CD4-positive, alpha-beta T cell treated with Interleukin-12 subunit alpha and Interleukin-12 subunit beta, for 1 hour (primary cell): ENCODE measurements at regions not wholly inside any gene's neighbourhood (a gene's known extent, or its start where the extent isn't known, plus 50 kb on each side); places are given as distances from the start of the nearest gene placed in this dataset.
A peak's percentile ranks its signal among the peaks of the same experiment; 100 is the strongest.
"Not testable (repeated sequence)": the region's sequence is repeated elsewhere in the genome, so short reads cannot be mapped to it uniquely, and the experiment has no call there.

Experiments used
- DNase-seq: peaks from one replicate; pipeline ENCODE4 v3.0.0-alpha.2; 2020

- no peak for DNase-seq
Measured at GRCh38 chr11:122604621-122605020, 50.9 kb upstream of the UBASH3B start.

- no peak for DNase-seq
Measured at GRCh38 chr11:122601141-122602125, 54.1 kb upstream of the UBASH3B start.

- no peak for DNase-seq
Measured at GRCh38 chr11:122600290-122600689, 55.2 kb upstream of the UBASH3B start.

GRCh38 chr11:122599434-122599833 lies 56.1 kb upstream of the UBASH3B start:
- no peak for DNase-seq

- DNase-seq: no peak
Measured at GRCh38 chr11:122598971-122599370, 56.6 kb upstream of the UBASH3B start.

DNA sequence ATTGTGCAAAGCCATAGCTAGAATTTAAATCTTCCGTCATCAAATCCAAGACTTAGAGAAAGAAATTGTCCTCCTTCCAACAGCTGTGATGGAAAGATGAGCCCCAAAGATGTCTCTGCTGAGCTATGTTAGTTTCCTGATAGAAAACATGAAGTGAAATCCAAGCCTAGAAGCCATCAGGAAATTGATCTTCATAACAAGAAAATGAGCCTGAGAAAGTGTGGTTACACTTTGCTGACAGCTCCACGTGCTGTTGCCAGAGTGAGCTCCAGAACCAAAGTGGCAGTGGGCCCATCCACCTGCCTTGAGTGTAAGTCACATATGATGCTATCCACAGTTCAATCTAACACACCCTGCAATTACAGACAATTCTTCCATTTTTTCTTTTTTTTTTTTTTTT lies 58.0 kb upstream of the UBASH3B start:
- DNase-seq: no peak

DNA sequence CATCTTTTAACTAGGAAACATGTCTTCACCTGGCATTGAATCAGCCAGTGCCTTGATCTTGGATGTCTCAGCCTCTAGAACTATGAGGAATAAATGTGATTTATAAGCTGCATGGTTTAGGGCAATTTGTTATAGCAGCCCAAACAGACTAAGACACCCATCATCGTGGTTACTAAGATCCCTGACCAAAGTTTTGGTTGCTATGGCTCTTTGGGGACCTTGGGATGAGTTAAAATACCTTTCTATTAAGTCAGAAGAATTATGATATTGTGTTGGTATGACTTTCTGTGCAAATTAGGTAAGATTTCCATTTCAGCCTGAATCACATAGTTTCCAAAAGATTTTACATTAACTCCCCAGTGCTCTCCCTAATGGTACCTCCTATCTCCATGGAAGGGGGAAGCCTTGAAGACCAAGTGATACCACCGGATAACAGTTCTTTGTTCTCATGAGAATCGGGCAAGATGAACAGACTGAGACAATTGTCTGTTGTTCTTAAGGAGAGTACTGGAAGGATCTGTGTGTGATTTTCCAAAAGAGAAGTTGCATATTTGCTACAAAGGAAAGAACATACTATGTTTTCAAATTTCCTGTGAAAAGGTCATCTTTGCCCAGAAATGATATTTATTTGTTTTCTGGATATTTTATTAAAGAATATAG lies 60.4 kb upstream of the UBASH3B start:
- no peak for DNase-seq

- no peak for DNase-seq
Measured at GRCh38 chr11:122593473-122594420, 61.8 kb upstream of the UBASH3B start.

GRCh38 chr11:122592641-122593040 lies 62.9 kb upstream of the UBASH3B start:
- no peak for DNase-seq

GRCh38 chr11:122584670-122585069 lies 70.9 kb upstream of the UBASH3B start:
- DNase-seq: no peak

DNA sequence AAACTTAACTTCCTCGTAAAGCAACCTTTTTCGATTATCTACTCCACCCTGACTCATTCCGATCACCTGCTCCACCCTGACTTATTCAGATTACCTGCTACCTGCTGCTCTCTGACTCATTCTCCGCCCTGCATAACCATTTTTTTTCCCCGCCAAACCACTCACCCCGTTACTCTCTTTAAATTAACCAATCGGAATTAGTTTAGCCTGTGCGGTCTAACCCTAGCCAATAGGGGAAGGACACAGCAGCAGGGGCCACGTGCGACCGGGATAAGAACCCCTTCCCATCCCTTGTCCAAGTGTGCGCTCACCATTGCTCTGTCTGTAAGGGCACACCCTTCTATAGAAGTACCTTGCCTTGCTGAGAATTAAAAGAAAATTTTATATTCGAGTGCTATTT lies 75.5 kb upstream of the UBASH3B start:
- not testable (repeated sequence) for DNase-seq

DNA sequence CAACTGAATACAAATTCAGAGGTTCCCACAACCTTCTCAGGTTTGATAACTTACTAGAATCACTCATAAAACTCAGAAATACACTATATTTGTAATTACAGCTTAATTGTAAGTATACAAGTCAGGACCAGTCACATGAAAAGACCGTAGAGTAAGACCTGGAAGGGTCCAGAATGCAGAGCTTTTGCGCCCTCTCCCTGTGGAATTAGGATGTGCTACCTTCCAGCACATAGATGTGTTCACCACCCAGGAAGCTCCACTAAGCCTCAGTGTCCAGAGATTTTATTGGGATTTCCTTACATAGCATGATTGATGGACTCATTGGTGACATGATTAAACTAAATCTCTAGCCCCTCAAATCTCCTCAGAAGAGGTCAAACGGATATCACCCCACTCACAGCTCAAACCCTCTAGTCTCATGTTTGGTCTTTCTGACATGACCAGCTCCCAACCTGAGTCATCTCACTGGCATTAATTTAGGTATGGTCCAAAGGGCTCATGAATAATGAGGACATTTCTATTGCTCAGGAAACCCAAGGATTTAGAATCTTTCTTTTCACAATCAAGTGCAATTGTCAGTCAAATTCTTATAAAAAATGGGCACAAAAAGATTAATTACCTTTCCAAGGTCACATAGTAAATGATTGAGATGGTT lies 77.2 kb upstream of the UBASH3B start:
- DNase-seq: no peak

DNA sequence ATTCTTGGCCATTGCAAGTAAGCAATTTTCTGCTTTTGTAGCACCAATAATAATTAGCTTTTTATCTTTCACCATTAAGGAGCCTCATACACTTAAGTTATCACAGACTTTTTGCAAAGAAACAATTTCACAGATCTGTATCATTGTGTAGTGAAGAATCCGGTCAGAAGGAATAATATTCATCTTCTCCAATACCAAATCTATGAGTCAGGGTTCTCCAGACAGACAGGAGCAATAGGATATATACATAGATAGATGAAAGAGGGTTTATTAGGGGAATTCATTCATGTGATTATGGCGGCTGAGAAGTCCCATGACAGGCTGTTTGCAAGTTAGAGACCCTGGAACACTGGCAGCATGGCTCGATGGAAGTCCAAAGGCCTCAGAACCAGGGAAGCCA lies 82.9 kb upstream of the UBASH3B start:
- no peak for DNase-seq

DNA sequence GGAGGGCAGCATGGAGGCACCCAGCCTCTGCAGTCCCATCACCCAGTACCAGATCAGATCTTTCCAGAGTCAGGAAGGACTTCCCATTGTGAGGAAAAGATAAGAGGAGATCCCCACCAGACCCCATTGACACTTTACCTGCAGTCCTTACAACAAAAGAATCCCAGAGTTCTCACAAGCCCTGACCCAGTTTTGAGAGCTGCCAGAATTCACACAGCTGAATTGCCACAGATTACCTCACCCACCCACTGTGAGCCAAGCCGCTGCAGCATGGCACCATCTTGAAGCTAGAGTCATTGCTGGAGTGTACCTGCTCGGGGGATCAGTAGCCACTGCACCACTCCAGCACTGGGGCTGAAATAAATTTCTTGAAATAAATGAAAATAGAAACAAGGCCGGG lies 91.8 kb upstream of the UBASH3B start:
- DNase-seq: no peak

DNA sequence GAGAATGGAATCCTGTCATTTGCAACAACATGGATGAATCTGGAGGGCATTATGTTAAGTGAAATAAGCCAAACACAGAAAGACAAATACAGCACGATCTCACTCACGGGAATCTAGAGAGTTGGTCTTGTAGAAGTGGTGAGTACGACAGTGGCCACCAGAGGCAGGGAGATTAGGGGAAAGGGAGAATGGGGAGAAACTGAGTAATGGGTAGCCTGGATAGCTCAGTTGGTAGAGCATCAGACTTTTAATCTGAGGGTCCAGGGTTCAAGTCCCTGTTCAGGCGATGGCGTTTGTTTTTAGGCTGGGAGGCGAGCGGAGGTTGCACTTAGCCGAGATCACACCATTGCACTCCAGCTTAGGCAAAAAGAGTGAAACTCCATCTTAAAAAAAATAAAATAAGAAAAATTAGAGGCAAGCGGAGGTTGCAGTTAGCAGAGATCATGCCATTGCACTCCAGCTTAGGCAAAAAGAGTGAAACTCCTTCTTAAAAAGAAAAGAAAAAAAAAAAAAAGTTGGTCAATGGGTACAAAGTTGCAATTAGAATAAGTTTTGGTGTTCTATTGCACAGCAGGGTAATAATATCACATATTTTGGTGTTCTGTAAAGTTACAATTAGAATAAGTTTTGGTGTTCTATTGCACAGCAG lies 95.7 kb upstream of the UBASH3B start:
- DNase-seq: no peak

DNA sequence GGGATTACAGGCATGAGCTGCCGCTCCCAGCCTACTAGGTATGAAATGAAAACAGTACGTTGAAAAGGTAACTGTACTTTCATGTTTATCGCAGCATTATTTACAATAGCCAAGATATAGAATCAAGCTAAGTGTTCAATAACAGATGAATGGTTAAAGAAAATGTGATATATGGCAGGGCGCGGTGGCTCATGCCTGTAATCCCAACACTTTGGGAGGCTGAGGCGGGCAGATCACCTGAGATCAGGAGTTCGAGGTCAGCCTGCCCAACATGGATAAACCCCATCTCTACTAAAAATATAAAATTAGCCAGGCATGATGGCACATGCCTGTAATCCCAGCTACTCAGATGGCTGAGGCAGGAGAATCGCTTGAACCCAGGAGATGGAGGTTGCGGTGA lies 96.3 kb upstream of the UBASH3B start:
- DNase-seq: not testable (repeated sequence)

DNA sequence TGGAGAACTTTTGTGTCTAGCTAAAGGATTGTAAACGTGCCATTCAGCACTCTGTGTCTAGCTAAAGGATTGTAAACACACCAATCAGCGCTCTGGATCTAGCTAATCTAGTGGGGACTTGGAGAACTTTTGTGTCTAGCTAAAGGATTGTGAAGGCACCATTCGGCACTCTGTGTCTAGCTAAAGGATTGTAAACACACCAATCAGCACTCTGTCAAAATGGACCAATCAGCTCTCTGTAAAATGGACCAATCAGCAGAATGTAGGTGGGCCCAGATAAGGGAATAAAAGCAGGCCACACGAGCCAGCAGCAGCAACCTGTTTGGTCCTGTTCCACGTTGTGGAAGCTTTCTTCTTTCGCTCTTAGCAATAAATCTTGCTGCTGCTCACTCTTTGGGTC lies 98.4 kb upstream of the UBASH3B start:
- not testable (repeated sequence) for DNase-seq

DNA sequence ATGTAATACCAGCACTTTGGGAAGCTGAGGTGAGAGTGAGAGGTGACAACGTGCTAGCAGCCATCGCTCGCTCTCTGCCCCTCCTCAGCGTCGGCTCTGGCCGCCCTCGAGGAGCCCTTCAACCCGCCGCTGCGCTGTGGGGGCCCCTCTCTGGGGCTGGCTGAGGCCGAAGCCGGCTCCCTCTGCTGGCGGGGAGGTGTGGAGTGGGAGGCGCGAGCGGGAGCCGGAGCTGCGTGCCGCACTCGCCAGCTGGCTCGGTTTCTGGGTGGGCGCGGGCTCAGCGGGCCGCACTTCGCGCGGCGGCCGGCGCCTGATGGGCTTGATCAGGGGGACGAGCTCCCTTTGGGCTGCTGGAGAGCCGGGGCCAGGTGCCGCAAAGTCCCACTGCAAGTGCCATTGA lies 98.9 kb upstream of the UBASH3B start:
- peak; percentile 18 for DNase-seq

DNA sequence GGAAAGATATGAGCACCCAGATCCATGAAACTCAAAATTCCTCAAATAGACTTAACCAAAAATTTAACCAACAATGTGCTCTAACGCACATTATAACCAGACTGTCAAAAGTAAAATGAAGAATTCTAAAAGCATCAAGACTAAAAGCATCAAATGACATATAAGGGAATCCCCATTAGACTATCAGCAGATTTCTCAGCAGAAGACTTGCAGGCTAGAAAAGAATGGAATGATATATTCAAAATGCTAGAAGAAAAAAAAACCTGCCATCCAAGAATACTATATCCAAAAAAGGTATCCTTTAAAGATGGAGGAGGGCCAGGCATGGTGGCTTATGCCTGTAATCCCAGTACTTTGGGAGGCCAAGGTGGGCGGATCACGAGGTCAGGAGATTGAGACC lies 117.5 kb upstream of the UBASH3B start:
- DNase-seq: no peak

DNA sequence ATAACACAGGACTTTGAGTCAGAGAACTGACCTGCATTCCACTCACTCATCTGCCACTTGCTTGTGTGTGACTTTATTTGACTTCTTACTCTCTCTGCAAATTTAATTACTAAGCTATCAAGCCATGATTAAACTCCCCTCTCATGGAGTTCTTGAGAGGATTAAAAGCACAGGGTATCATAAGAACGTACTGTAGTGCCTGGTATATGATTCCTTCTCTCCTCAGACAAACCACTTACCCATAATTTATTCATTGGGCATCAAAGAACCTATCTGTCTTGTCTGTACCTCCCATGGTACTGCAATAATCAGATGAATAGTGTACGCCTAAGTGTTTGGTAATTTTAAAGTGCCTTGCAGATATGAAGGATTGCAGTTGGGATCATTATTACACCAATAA lies 130.6 kb upstream of the UBASH3B start:
- DNase-seq: no peak

GRCh38 chr11:122523846-122524805 lies 131.4 kb upstream of the UBASH3B start:
- no peak for DNase-seq
